DMS79 treated with DMSO at 0.1 percent for 48 hours (cell line): ENCODE measurements at regions not wholly inside any gene's neighbourhood (a gene's known extent, or its start where the extent isn't known, plus 50 kb on each side); places are given as distances from the start of the nearest gene placed in this dataset.
"Not testable (repeated sequence)": the region's sequence is repeated elsewhere in the genome, so short reads cannot be mapped to it uniquely, and the experiment has no call there.

Experiments
- DNase-seq: peaks from one replicate; lab custom pipeline; 2025; lab: John Stamatoyannopoulos, UW

DNA sequence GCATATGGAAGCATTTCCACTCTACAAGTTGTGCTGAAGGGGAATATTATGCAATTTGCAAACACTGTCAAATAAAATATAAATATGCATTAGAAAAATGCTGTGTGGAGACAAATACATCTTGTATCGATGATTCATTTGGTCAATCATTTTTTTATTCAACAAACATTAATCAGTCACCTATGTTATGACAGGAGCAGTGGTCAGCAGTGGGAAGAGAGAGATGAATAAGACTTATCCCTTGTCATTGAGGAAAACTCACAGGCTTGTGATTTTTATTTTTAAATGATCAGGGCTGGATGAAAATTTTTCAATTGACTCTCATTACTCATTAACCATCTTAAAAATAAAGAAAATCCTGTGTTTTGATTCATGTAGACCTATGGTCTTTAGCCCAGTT, 574.1 kb downstream of the ACTL7B start:
- DNase-seq, result no peak

DNA sequence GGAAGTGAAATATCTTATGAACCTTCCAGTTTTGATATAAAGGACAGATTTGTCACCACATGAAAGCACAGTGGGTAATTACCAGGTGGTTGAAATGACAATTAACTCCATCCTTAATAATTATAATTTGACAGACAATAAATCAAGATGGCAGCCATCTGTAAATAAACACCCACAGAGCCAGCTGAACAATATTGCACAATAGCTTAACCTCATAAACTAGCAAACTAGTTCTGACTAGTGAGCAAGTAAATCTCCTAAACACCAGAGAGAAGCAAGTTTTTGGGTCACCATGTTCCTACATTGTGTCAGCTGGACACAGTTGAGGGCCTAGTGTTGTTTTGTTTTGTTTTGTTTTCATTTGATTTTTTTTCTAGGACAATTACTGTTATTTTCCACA, 577.4 kb downstream of the ACTL7B start:
- no peak for DNase-seq

GRCh38 chr9:108277216-108277615, 578.6 kb downstream of the ACTL7B start:
- no peak for DNase-seq

GRCh38 chr9:108275906-108276305, 579.9 kb downstream of the ACTL7B start:
- no peak for DNase-seq

GRCh38 chr9:108274971-108275370, 580.8 kb downstream of the ACTL7B start:
- DNase-seq, result no peak

GRCh38 chr9:108273988-108274387, 581.8 kb downstream of the ACTL7B start:
- no peak for DNase-seq

GRCh38 chr9:108272349-108272899, 583.4 kb downstream of the ACTL7B start:
- no peak for DNase-seq

- DNase-seq, result peak; percentile 32
These were observed 584.0 kb downstream of the ACTL7B start for GRCh38 chr9:108271646-108272348.

- DNase-seq, result no peak
These were observed 584.5 kb downstream of the ACTL7B start for GRCh38 chr9:108271236-108271635.

- DNase-seq, result no peak
These were observed 585.2 kb downstream of the ACTL7B start for GRCh38 chr9:108270561-108270960.

DNA sequence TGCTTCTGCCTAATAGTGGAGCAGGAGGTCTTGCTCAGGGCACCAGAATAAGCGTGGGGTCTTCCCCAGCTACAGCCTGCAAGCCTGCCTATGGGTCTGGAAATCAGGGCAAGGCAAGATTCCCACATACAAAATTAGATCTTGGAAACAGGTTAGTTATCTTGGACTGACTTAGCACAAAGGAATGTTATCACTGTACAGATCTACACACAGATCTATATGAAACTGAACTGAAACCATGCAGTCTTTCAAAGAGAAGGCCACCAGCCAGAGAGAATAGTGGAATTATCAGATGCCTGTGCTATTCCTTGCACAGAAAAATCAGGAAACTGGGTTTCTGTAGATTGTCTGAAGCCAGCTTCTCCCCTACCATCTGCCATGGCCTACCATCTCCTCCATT, 585.7 kb downstream of the ACTL7B start:
- no peak for DNase-seq

DNA sequence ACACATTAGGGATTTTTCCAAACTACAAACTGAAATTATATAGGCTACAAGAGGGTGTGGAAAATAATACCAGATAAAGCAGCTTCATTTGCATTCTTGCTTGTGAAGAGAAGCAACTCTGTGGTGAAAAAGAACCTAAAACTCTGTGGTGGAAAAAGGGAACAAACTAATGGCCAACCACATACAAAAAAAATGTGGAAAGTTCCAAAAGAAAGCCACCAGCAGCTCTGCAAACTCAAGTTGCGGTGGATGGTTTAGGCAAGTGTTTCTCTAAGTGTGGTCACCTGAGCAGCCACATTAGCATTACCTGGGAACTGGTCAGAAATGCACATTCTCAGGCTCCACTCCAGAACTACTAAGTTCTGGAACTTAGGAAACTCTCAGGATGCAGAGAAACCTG, 586.4 kb downstream of the ACTL7B start:
- no peak for DNase-seq

DNA sequence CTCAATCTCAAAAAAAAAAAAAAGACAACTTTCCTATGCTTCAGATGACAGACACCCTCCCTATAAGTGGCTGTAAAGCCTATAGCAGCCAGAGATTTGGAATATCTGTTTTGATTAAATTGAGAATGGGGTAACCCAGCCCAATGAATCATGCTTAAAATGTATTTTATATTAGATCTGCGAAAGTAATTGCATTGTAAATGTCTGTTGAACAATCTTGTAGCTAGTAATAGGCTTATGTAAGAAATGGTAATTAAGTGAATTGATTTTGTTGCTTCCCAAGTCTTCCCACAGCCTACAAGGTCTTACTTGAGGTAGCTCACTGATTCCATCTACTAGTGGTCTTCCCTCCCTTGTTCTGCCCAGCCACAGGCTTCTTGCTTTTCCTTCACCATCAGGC, 590.7 kb downstream of the ACTL7B start:
- DNase-seq, result no peak

DNA sequence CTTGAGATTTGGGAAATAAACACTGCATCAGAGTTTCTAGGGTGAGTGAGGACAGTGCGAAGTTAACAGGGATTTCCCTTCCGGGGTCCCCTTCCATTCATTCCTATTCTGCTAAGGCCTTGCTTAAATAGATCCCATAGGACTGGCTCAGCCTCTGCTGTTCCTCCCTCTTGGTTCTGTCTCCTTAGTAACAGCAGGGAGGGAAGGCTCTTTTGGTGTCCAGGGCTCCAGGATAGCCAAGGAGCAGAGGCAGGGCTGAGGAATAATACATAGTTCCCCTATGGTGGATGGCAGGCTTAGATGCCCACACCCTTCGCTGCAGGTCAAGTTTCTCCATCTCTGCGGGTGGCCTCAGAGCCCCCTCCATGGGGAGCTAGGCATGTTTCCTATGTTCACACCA, 591.7 kb downstream of the ACTL7B start:
- DNase-seq, result no peak

DNA sequence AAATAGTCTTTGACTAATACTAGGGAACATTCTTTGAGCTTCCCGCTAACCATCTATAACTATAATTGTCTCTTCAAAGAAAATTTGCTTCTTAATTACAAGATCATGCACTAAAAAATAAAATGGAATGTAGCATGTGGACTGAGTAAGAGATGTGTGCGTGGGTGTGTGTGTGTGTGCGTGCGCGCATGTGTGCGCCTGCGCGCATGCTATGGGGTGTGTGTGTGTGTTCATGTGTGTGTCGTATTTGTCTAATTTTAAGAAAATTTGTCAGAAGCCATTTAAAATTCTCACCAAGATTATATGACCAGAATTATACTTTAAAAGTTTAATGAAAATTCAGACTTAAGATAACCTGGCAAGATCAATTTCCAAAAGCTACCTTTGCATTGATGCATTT, 593.0 kb downstream of the ACTL7B start:
- DNase-seq, result no peak

- DNase-seq, result no peak
These were observed 595.7 kb downstream of the ACTL7B start for GRCh38 chr9:108259917-108260675.

DNA sequence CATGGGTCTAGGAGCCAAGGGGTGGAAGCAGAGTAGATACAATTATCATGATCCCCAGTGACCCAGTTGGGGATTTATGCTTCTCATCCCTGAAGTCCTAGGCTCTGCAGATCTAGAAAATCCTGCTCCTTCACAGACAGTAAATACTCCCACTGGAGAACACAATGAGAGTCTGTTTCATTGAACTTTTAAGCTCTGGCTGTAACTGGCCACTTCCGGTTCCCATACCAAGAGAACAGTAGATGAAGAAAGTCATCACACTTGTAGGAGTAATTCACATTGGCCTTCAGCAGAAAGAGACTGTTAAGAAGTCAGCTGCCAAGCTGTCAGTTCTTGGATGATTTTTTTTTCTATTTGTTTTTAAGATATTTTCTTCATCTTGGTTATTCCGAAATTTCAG, 597.1 kb downstream of the ACTL7B start:
- DNase-seq, result no peak

- no peak for DNase-seq
These were observed 598.4 kb downstream of the ACTL7B start for GRCh38 chr9:108257382-108257781.

DNA sequence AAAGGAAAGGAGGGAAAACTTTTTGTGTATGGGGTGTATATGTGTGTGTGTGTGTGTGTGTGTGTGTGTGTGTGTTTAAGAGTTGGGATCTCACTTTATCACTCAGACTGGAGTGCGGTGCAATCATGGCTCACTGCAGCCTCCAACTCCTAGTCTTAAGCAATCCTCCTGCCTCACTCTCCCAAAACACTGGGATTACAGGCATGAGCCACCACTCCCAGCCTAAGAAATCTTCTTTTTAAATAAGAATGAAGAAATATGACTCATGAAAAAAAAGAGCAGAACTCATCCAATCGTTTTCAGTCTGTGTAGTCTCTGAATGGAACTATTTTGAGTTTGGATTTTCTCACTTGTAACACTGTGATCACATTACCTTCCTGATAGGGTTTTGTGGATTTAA, 601.5 kb downstream of the ACTL7B start:
- DNase-seq, result no peak

GRCh38 chr9:108247391-108247790, 608.4 kb downstream of the ACTL7B start:
- not testable (repeated sequence) for DNase-seq

GRCh38 chr9:108245901-108246300, 609.9 kb downstream of the ACTL7B start:
- DNase-seq, result no peak

GRCh38 chr9:108245331-108245730, 610.5 kb downstream of the ACTL7B start:
- no peak for DNase-seq

DNA sequence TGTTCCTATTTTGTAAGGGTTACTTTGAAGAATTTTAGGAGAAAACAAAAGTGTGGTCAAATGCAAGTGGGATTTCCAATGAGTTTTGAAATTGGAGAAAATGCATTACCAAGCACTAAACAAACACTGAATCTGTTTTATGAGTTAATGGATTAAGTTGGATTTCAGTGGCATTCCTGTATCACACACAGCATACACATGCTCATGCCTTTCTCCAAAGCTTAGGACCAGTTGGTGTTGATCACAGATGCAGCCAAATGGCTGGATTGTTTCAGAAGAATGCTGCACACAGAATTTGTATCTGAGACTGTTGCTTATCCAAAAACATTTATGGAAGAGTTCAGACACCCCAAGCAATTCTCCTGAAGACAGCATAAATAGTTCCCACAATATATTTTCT, 611.1 kb downstream of the ACTL7B start:
- no peak for DNase-seq
